Endothelial cell of umbilical vein (primary cell): ENCODE measurements at regions not wholly inside any gene's neighbourhood (a gene's known extent, or its start where the extent isn't known, plus 50 kb on each side); places are given as distances from the start of the nearest gene placed in this dataset.

Source experiments
- BruUV-seq: library from RNA; stranded (reverse); fragments of 400-500 nt; replicated peaks from 2 replicates; lab custom pipeline; 2021; lab: Mats Ljungman, UMichigan
- CTCF ChIA-PET: fragments of 300-600, 350-600 bp; sonication (Branson Sonifier 250); formaldehyde crosslinking; loops from one replicate; lab custom pipeline; 2021; ENCODE audit warnings: antibody characterized with exemption, inconsistent platforms; lab: Charles Lee
- POLR2A ChIA-PET: fragments of 300-600, 350-600 bp; sonication (Branson Sonifier 250); formaldehyde crosslinking; loops from one replicate; lab custom pipeline; 2021; ENCODE audit warnings: antibody characterized with exemption, inconsistent platforms; lab: Charles Lee
- DNase-seq: peaks from one replicate; pipeline ENCODE4 v3.0.0-alpha.2; 2011; ENCODE audit warnings: low read depth, low spot score
- FAIRE-seq: peaks from 2 replicates; lab custom pipeline; 2011; peaks lifted over from hg19 to GRCh38; lab: Jason Lieb, UNC
- H2AFZ ChIP-seq: 2 replicates; pipeline ENCODE4 v1.6.0; 2012; ENCODE audit warnings: low read depth, low read length, control low read depth, inconsistent platforms
- H3K27ac ChIP-seq: 2 replicates; pipeline ENCODE4 v1.5.1; 2011; ENCODE audit warnings: low read depth, mild to moderate bottlenecking, control low read depth, low read length, moderate library complexity; ENCODE audit not compliant: insufficient read depth
- H3K27me3 ChIP-seq, 2 experiments: 2 replicates each; pipeline versions ENCODE4 v1.6.0 to v1.6.1; 2011; ENCODE audit warnings: low read length in 2 of 2, mixed read lengths in 1 of 2; ENCODE audit not compliant: control insufficient read depth in 2 of 2, insufficient read depth in 2 of 2
- H3K36me3 ChIP-seq, 2 experiments: 2 replicates in 1 of 2; 3 replicates in 1 of 2; pipeline ENCODE4 v1.5.1; 2011; ENCODE audit warnings: low read length in 2 of 2, mild to moderate bottlenecking in 1 of 2, moderate library complexity in 1 of 2; ENCODE audit not compliant: control insufficient read depth in 2 of 2, insufficient read depth in 2 of 2; ENCODE audit errors: extremely low read depth in 1 of 2
- H3K4me1 ChIP-seq: 3 replicates; pipeline ENCODE4 v1.5.1; 2011; ENCODE audit warnings: mild to moderate bottlenecking, low read length; ENCODE audit not compliant: control insufficient read depth, insufficient read depth; ENCODE audit errors: extremely low read depth
- H3K4me2 ChIP-seq: 2 replicates; pipeline ENCODE4 v1.6.1; 2011; ENCODE audit warnings: low read length, control low read depth, mixed read lengths; ENCODE audit not compliant: insufficient read depth
- H3K4me3 ChIP-seq, 3 experiments: fragments of 200-600 bp in 1 of 3; sonication (generic), shearing (Covaris generic) in 1 of 3; replicated peaks in 1 of 3; 2 replicates each; pipeline ENCODE4 v1.5.1; 2011 to 2016; ENCODE audit warnings: control low read depth in 3 of 3, low read length in 3 of 3, mild to moderate bottlenecking in 2 of 3, inconsistent platforms in 1 of 3, low read depth in 1 of 3, moderate library complexity in 1 of 3; ENCODE audit not compliant: insufficient read depth in 1 of 3
- H3K79me2 ChIP-seq: 2 replicates; pipeline ENCODE4 v1.6.0; 2012; ENCODE audit warnings: low read length, inconsistent platforms; ENCODE audit not compliant: control insufficient read depth, insufficient read depth
- H3K9ac ChIP-seq: replicated peaks from 2 replicates; pipeline ENCODE3; 2011; ENCODE audit warnings: low read length, control low read depth; ENCODE audit not compliant: insufficient read depth; ENCODE audit errors: extremely low read depth
- H3K9me1 ChIP-seq: replicated peaks from 3 replicates; pipeline ENCODE4 v1.6.0; 2011; ENCODE audit warnings: mild to moderate bottlenecking, low read length; ENCODE audit not compliant: control insufficient read depth, insufficient read depth; ENCODE audit errors: extremely low read depth
- H3K9me3 ChIP-seq: replicated peaks from 2 replicates; pipeline ENCODE4 v1.5.1; 2012; ENCODE audit warnings: low read length, inconsistent platforms; ENCODE audit not compliant: control insufficient read depth, insufficient read depth
- H4K20me1 ChIP-seq: replicated peaks from 2 replicates; pipeline ENCODE3; 2011; ENCODE audit warnings: mild to moderate bottlenecking, low read length; ENCODE audit not compliant: control insufficient read depth, insufficient read depth; ENCODE audit errors: extremely low read depth
- CTCF ChIP-seq, 2 donors: IDR thresholded peaks; 1 replicate in 1 of 2; 2 replicates in 1 of 2; pipeline ENCODE4 v1.5.1; 2011; ENCODE audit warnings: low read length in 2 of 2, mild to moderate bottlenecking in 2 of 2, moderate library complexity in 2 of 2, control low read depth in 1 of 2, inconsistent platforms in 1 of 2, low read depth in 1 of 2; ENCODE audit not compliant: insufficient read depth in 1 of 2; ENCODE audit errors: extremely low read depth in 1 of 2
- EZH2 ChIP-seq: IDR thresholded peaks from 2 replicates; pipeline ENCODE4 v1.6.1; 2012; ENCODE audit warnings: borderline replicate concordance, low read depth, mild to moderate bottlenecking, moderate library complexity, low read length, inconsistent platforms; ENCODE audit not compliant: severe bottlenecking
- FOS ChIP-seq: IDR thresholded peaks from 2 replicates; pipeline ENCODE4 v1.6.1; 2011; ENCODE audit warnings: mild to moderate bottlenecking, low read length, moderate library complexity, borderline replicate concordance; ENCODE audit not compliant: insufficient read depth
- GATA2 ChIP-seq: IDR thresholded peaks from 2 replicates; pipeline ENCODE4 v1.7.0; 2011; ENCODE audit warnings: low read depth, mild to moderate bottlenecking, moderate library complexity, mixed read lengths, low read length; ENCODE audit not compliant: insufficient read length, insufficient read depth
- JUN ChIP-seq: IDR thresholded peaks from 2 replicates; pipeline ENCODE4 v1.6.1; 2011; ENCODE audit warnings: borderline replicate concordance, low read depth; ENCODE audit not compliant: insufficient read length, insufficient read depth
- MAX ChIP-seq: IDR thresholded peaks from 2 replicates; pipeline ENCODE4 v1.6.1; 2011; ENCODE audit not compliant: insufficient read depth, insufficient read length
- MYC ChIP-seq: IDR thresholded peaks from one replicate; pipeline ENCODE4 v1.6.1; 2011; ENCODE audit warnings: mild to moderate bottlenecking, low read depth, low read length
- POLR2A ChIP-seq: IDR thresholded peaks from 2 replicates; pipeline ENCODE4 v1.6.1; 2012; ENCODE audit warnings: low read depth, mild to moderate bottlenecking, control low read depth, low read length
- POLR2AphosphoS5 ChIP-seq: IDR thresholded peaks from 2 replicates; pipeline ENCODE4 v1.6.1; 2012; ENCODE audit warnings: low read depth, mild to moderate bottlenecking, control low read depth, low read length, moderate library complexity; ENCODE audit not compliant: insufficient read depth
- dilution Hi-C: fragments of 300-500 bp; cut with MboI; formaldehyde crosslinking; loops from one replicate; pipeline ENCODE4 v1.15.0; 2019; ENCODE audit warnings: low sequenced_read_pairs; ENCODE audit not compliant: extremely low pct_ligation_motif_present
- intact Hi-C: fragments of 100-400 bp; cut with micrococcal nuclease; formaldehyde crosslinking; loops from one replicate; pipeline ENCODE4 v1.10.0; 2022

- intact Hi-C loops (no loop called here), dilution Hi-C loops (no loop called here)
- H3K36me3 ChIP-seq, result no peaks in the 10 kb centered on the region
- TF ChIP-seq GATA2, result no peak
- no peak for TF ChIP-seq EZH2
- no peak for TF ChIP-seq FOS
- TF ChIP-seq MAX, result no peak
- TF ChIP-seq CTCF (IDR thresholded peaks at IDR 0.05; ENCODE audit: extremely low read depth in 1 of 2, insufficient read depth in 1 of 2, low read depth in 1 of 2, low read length in 2 of 2), result no peak
- no peak for TF ChIP-seq POLR2AphosphoS5
- no peak for TF ChIP-seq MYC
- no peak for TF ChIP-seq POLR2A
- no peak for TF ChIP-seq JUN
- H4K20me1 ChIP-seq, result no peaks in the 10 kb centered on the region
- H3K9me3 ChIP-seq, result no peaks in the 10 kb centered on the region
- DNase-seq, result no peak
- H3K4me3 ChIP-seq, result no peak overlapping the region
- no peaks in the 10 kb centered on the region for H3K79me2 ChIP-seq
- H3K4me2 ChIP-seq, result no peak overlapping the region
- no peaks in the 10 kb centered on the region for H3K9me1 ChIP-seq
- H3K27me3 ChIP-seq, result no peaks in the 10 kb centered on the region
- H3K27ac ChIP-seq, result no peak overlapping the region
- BruUV-seq, result no TSS peak
- H3K9ac ChIP-seq, result no peak overlapping the region
- no peak overlapping the region for H2AFZ ChIP-seq
- POLR2A ChIA-PET, result no interaction called here
- CTCF ChIA-PET, result no interaction called here
- FAIRE-seq, result no peak
- no peaks in the 10 kb centered on the region for H3K4me1 ChIP-seq
Measured at GRCh38 chr10:55367555-55367954, 566.5 kb upstream of the PCDH15 start.
